GM10248 (cell line): ENCODE measurements at regions not wholly inside any gene's neighbourhood (a gene's known extent, or its start where the extent isn't known, plus 50 kb on each side); places are given as distances from the start of the nearest gene placed in this dataset.

Source experiments
- CTCF ChIA-PET: fragments of 300-600 bp; sonication (Branson Sonifier 250); formaldehyde crosslinking; extraction: SDS; loops from one replicate; lab custom pipeline; 2021; ENCODE audit warnings: antibody characterized with exemption; lab: Yijun Ruan, JAX
- POLR2A ChIA-PET: fragments of 350-650 bp; sonication (Branson Sonifier 250); formaldehyde crosslinking; extraction: SDS; loops from one replicate; lab custom pipeline; 2020; ENCODE audit warnings: antibody characterized with exemption; lab: Yijun Ruan, JAX
- DNase-seq: peaks from one replicate; pipeline ENCODE4 v3.0.0; 2012; ENCODE audit errors: extremely low spot score
- TF ChIP-seq, protein P1 (sequence below): IDR thresholded peaks from 2 replicates; pipeline ENCODE4 v1.5.1; 2012; ENCODE audit warnings: mild to moderate bottlenecking, low read depth; ENCODE audit errors: extremely low read depth, missing control alignments, control extremely low read depth

DNA sequence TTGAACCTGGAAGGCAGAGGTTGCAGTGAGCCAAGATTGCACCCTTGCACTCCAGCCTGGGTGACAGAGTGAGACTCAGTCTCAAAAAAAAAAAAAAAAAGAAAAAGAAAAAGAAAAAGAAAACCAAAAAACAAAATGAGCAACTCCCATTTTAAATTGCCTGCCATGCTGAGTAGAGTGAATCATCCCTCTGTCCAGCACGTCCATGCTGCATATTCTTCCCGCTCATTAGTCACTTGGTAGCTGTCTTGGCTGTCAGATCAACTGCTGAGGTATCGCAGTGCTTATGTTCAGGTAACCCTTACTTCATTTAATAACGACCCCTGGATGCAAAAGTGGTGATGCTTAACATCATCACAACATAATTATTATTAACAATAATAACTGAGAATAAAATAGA lies 60.7 kb upstream of the SMOX start:
- ChIA-PET POLR2A (no interaction called here), CTCF (interaction anchor here (1.1 to 8.8 kb wide), 2 partner anchors 17 to 525 kb away, joined by 3 to 107 read pairs; no protein-coding TSS in a partner anchor)
- TF ChIP-seq, protein P1, sequence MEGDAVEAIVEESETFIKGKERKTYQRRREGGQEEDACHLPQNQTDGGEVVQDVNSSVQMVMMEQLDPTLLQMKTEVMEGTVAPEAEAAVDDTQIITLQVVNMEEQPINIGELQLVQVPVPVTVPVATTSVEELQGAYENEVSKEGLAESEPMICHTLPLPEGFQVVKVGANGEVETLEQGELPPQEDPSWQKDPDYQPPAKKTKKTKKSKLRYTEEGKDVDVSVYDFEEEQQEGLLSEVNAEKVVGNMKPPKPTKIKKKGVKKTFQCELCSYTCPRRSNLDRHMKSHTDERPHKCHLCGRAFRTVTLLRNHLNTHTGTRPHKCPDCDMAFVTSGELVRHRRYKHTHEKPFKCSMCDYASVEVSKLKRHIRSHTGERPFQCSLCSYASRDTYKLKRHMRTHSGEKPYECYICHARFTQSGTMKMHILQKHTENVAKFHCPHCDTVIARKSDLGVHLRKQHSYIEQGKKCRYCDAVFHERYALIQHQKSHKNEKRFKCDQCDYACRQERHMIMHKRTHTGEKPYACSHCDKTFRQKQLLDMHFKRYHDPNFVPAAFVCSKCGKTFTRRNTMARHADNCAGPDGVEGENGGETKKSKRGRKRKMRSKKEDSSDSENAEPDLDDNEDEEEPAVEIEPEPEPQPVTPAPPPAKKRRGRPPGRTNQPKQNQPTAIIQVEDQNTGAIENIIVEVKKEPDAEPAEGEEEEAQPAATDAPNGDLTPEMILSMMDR, result no peak
- DNase-seq, result no peak

DNA sequence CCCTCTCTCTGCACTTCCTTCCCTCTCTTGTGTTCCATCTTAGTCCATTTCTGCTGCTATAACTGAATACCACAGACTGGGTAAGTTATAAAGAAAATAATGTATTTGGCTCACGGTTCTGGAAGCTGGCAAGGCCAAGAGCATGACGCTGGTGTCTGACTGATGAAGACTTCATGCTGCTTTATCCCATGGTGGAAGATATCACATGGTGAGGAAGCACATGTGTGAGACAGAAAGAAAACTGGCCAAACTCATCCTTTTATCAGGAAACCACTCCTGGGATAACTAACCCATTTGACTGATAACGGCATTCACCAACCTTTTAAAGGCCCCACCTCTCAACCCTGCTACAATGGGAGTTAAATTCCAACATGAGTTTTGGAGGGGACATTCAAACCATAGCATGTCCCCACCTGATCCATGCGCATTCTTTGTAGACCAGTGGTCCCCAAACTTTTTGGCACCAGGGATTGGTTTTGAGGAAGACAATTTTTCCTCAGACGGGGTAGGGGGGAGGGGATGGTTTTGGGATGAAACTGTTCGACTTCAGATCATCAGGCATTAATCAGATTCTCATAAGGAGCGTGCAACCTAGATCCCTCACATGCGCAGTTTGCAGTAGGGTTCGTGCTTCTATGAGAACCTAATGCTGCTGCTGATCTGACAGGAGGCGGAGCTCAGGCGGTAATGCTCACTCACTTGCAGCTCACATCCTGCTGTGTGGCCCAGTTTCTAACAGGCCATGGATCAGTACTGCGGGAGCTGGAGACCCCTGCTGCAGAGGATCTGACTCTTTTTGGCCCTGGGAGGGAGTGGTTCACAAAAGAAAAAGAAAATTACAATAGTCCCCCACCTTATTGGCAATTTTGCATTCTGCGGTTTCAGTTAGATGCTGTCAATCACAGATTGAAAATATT lies 61.6 kb upstream of the SMOX start:
- CTCF ChIA-PET, result interaction anchor here (1.1 to 8.8 kb wide), 7 partner anchors 11 to 524 kb away, joined by 3 to 107 read pairs (median 11); no protein-coding TSS in a partner anchor
- TF ChIP-seq, protein P1, result no peak
- no peak for DNase-seq
- POLR2A ChIA-PET, result no interaction called here

DNA sequence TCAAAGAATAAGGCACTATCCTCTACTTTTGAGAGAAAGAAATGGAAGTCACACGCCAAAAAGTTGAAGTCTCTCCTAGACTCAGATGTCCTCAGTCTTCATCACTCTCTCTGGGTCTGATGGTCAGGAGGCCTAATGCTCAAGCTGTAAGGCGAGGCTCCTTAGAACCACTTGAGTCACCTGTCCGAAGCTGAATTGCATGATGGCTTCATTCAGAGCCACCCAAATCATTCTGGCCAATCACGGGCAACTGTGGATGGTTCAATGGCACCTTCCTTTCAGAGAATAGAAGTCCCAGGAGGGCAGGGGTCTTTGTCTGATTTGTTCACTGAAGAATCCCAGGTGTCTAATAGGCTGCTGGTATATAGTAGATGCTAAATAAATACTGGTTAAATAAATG lies 63.9 kb upstream of the SMOX start:
- DNase-seq, result no peak
- TF ChIP-seq, protein P1, result no peak
- POLR2A ChIA-PET, result interaction anchor here (0.9 kb wide), 1 partner anchor 13 kb away, joined by 3 read pairs; no protein-coding TSS in a partner anchor
- CTCF ChIA-PET, result interaction anchor here (0.7 to 8.8 kb wide), 40 partner anchors 8 to 408 kb away, joined by 3 to 107 read pairs (median 4); partner anchors contain the start of genes ADISSP, AP5S1, CDC25B and CENPB

DNA sequence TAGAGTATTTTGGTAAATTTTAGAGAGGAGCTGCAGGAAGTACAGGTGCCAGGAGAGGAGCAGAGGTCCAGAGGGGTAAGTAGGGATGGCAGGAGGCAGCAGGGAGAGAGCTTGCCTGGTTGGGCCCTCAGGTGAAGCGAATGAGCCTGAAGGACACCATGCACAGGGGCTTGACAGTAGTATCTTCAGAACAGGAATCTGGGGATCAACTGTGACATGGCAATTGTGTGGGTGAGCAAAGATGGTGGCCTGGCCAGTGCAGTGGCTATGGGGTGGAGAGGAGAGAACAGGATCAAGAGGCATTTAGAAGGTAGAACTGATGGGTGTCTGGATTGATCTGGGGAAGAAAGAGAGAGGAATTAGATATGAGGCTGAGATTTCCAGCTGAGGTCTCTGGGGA lies 64.5 kb upstream of the SMOX start:
- POLR2A ChIA-PET, result no interaction called here
- TF ChIP-seq, protein P1, result no peak

DNA sequence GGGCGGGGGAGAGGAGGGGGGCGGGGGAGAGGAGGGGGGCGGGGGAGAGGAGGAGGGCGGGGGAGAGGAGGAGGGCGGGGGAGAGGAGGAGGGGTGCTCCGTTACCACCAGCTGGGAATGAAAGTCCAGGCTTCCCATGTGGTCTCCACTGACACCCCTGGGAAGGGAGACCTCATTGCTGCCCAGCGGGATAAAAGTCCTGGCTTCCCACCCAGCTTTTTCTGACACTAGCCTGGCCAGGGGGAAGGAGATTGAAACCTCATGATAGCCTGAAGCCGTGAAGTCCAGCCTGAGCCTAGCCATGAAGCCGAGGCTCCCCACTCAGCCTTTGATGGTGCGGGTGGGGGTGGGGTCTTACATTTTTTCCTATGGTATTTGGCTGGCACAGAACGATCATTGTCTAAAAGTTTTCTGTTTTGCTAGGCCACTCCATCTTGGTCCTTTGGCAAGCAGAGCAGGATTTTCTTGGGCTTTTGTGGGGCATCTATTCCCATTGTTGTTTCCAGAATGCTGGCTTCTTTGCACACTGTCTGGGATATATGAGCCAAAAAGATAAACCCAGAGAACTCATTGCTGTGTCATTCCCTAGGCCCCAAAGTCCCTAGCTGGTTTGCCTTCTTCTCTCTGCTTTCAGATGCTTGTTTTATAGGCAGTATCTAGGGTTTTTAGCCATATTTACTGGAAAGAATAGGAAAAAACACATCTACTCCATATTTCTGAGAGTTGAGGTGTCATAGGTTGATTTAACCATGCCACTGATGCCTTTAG lies 65.3 kb upstream of the SMOX start:
- ChIA-PET POLR2A (no interaction called here), CTCF (interaction anchor here (1.0 to 8.8 kb wide), 9 partner anchors 9 to 332 kb away, joined by 3 to 107 read pairs (median 4); partner anchors contain the start of gene CENPB)
- TF ChIP-seq, protein P1, result no peak
- DNase-seq, result no peak

More for the DNA sequence above, 64.5 kb upstream of the SMOX start:
- CTCF ChIA-PET, result interaction anchor here (1.0 to 8.8 kb wide), 20 partner anchors 8 to 407 kb away, joined by 3 to 107 read pairs (median 6); partner anchors contain the start of genes AP5S1, CENPB and PANK2
- DNase-seq, result no peak
